HG03064 (cell line): ENCODE measurements at regions not wholly inside any gene's neighbourhood (a gene's known extent, or its start where the extent isn't known, plus 50 kb on each side); places are given as distances from the start of the nearest gene placed in this dataset.
A peak's percentile ranks its signal among the peaks of the same experiment; 100 is the strongest.
"Not testable (repeated sequence)": the region's sequence is repeated elsewhere in the genome, so short reads cannot be mapped to it uniquely, and the experiment has no call there.

ENCODE experiments used
- ATAC-seq: cut with Tn5 transposase; IDR thresholded peaks from one replicate; pipeline ENCODE4 v1.9.1; 2021; ENCODE audit warnings: low read depth; ENCODE audit not compliant: unreplicated experiment

DNA sequence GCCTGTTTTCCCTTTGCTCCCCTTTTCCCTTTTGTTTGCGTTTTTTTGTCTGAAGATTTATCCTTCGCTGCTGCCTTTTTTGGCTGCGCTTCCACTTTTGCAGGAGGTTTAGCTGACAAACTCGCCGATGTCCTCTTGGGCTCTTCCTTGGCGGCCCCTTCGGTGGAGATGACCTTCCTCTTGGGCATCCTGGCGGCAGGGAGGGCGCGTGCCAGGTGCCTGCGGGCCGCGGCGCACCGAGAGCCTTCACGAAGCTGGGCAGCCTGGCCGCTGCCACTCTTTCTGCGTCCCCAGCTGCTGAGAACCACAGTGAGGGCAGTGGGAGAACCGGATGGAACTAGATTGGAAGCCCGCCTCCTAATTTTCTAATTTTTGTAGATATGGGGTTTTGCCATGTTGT lies 197.1 kb upstream of the C2CD4B start:
- ATAC-seq = no peak

DNA sequence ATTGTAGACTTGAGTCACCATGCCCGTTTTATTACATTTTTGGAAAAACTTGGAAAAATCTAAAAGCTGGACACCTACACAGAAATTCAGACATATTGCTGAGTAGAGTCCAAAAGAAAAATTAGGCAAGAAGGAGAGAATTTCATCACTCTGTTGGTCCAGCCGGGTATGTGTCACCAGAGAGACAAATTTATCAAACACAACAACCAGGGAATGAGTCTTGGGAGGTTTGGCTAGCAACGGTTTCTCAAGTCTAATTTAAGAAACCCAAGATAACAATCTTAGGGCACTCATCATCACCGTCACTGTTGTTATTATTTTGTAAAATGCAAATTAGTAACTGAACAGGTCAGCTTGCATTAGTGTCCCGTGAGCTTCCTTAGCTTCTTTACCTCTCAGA lies 197.5 kb upstream of the C2CD4B start:
- ATAC-seq = no peak

GRCh38 chr15:62363913-62364312 lies 198.8 kb upstream of the C2CD4B start:
- no peak for ATAC-seq

- ATAC-seq = no peak
Observed at GRCh38 chr15:62365795-62366442, 200.8 kb upstream of the C2CD4B start.

- no peak for ATAC-seq
Observed at GRCh38 chr15:62369454-62369853, 204.4 kb upstream of the C2CD4B start.

DNA sequence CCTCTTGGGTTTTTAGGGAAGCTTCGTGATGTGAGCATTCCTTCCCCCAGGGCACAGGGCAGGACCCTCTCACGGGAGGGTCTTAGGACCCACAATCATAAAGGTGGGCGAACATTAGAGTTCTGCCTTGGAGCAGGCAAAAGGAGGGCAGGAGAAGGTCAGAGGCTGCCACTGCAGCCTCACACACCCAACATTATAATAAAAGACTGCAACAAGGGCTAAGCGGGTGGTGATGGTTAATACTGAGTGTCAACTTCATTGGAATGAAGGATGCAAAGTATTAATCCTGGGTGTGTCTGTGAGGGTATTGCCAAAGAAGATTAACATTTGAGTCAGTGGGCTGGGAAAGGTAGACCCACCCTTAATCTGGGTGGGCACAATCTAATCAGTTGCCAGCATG lies 206.6 kb upstream of the C2CD4B start:
- ATAC-seq = not testable (repeated sequence)

DNA sequence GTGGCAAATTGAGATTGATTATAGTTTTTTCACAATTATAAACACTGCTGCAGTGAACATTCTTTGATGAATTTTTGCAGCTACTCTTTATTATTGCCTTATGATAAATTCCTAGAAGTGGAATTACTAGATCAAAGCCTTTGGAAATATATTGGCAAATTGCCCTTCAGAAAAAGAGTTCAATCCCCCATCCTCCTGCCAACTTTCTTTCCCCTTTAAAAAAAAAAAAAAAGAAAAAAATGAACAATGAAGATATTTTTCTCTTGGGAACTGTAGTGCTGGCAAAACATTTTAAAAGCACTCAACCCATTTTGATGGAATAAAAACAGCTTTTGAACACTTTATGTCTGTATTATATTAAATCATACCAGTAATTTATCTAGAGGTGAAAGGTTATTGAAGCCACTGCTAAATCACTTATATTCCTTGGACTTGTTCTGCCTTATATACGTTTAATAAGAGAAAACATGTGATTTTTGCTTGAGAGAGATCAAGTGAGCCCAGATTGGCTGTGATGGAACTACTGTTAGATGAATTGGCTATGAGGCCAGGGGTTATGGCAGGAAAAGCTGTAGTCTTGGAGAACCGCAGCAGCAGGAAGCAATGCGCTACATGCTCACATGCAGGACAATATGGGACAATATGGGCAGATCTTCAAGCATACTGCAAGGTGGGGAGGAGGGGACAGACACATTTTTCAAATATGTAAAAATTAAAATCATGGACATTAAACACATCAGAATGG lies 212.8 kb upstream of the C2CD4B start:
- ATAC-seq = no peak

DNA sequence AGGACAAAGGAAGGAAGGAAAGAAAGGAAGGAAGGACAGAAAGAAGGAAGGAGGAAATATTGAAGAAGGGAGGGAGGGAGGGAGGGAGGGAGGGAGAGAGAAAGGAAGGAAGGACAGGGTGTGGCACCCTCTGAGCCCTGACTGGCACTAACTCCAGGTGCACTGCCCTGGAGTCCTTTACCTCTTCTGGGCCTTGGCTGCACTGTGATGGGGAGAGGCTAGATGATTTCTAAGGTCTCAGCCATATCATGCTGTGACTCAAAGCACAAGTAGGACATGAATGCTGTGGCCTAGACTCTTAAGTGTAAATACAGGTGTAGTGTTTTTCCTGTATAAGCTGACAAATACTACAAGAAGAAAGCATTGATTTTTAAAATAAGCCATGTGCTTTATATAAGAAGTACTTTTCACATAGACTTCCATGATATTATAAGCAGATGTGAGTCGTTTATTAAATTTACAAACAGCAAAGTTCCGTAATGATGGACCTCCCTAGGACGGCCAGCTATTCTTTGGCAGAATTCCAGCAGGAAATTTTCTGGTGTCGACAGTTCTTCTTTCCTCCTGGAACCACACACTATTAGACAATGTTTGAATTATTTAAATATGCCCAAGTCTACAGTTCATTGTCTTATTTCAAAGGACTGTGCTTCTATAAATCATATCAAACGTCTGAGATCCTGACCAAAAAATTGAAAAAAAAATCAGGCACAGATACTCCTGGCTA lies 213.8 kb upstream of the C2CD4B start:
- ATAC-seq = no peak

GRCh38 chr15:62380011-62380410 lies 214.9 kb upstream of the C2CD4B start:
- ATAC-seq = no peak

- no peak for ATAC-seq
Observed at GRCh38 chr15:62382046-62382445, 217.0 kb upstream of the C2CD4B start.

DNA sequence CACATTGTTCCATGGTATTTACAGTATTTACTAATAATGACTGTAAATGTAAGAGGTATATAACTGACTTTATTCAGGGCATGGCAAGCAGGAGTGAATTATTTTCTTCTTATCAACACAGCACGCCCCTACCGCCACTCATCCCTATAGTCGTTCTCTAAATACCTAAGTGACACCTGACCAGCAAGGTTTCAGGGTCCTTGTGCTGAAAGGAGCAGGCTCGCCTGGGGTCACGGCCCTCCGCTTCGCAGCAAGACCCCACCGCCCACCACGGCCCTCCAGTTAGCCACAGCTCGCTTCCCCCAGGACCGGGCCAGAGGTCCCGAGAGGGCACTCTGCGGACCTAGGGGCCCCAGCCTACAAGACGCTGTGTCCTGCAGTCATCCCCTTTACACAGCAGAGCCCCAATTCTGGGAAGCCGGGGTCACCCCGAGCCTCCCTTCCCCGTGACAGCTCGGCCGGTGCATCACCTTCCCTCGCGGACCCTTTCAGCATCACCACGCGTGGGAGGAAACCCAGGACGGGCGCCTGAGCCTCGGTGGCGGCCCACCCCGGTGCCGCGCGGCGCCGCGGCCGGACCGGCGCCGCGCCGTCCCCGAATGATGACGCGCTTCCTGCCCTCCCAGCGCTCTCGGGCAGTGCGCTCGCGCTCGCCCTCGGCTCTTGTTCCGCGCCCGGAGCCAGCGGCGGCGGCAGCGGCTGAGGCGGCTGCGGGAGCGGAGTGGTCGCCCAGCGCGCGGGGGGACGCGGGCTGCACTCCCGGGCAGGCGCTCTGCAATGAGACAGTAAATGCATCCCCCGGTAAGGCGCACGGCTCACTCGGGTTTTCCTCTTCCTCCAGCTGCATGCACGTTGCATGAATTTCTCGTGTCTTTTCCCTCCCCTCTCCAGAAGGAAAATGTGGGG lies 225.1 kb upstream of the C2CD4B start, which contains the start of gene TLN2:
Gene TLN2, plus strand, starts transcription at position 666 of the 906 bp plus-strand sequence.
- ATAC-seq = peak; percentile 84

- peak; percentile 29 for ATAC-seq
Observed at GRCh38 chr15:62390791-62391640, 225.9 kb upstream of the C2CD4B start.

DNA sequence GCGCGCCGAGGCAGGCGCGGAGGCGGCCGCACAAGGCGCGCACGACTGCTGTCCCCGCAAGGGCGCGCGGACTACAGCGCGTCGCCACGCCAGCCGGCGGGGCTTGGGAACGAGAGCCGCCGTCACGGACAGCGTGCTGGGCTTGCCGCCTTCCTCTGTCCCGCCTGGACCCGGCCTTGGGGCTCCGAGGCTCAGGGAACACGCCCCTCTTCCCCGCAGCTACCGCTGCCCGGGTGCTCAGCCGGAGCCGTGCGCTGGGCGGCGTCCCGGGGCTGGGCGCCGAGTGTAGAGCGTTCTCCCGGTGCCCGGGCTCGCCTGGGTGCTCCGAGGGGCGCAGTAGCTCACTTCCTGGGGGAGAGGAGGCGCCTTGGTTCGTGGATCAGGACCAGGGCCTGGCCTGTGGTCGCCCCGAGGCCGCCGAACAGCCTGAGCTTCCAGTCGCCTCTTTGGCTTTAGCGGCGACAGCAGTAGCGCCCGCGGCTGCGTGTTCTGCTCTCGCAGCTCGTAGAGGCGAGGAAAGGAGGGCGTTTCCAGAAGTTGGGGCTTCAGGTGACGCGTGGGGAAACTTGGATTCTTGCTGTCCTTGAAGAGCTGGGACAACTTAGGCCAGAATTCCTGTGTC lies 226.7 kb upstream of the C2CD4B start:
- ATAC-seq = no peak

DNA sequence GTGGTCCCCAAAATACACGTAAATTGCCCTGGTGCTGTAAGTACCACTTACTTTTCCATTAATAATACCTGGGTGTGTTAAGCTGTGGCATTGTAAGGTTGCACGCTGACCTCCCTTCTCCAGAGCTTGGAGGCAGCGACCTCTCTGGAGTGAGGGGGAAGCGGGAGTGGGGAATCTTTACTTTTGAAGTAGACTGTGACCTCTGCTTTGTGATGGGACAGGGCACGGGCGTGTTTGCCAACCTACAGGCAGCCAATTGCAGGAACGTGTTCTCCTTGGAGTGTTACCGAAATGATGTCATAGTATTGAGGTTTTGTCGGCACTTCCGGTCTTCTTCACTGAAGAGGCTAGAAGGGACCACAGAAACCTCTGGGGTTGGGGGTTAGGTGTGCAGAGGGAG lies 227.3 kb upstream of the C2CD4B start:
- no peak for ATAC-seq

DNA sequence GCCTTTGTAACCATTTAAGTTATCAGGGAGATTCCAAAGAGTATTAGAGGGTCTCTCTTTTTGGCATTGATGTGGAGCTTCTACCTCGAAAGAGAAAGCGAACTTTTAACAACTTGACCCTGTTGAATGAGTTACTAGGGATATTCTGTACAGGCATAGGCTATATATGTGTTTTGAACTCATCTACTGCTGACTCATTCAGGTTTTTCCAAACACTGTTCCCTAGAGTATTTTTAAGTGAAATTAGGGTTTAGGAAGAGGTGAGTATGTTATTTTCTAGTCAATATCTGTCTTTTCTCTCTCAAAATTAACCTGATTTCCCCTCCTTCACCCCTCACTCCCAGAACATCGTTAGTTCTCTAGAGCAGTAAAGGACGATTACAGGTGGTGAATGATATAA lies 228.1 kb upstream of the C2CD4B start:
- no peak for ATAC-seq

- ATAC-seq = no peak
Observed at GRCh38 chr15:62394079-62394478, 229.0 kb upstream of the C2CD4B start.

DNA sequence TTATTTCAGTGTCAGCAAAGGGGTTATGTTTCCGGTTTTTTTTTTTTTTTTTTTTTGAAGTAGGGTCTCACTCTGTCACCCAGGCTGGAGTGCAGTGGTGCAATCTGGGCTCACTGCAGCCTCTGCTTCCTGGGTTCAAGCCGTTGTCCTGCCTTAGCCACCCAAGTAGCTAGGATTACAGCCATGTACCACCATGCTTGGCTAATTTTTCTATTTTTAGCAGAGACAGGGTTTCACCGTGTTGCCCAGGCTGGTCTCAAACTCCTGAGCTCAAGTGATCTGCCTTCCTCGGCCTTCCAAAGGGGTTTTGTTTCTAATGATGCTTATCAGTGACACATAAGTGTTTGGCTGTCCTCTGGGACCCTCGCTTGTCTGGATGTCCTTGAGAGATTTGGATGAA lies 235.7 kb upstream of the C2CD4B start:
- no peak for ATAC-seq

- no peak for ATAC-seq
Observed at GRCh38 chr15:62402687-62403086, 237.6 kb upstream of the C2CD4B start.

GRCh38 chr15:62403164-62403809 lies 238.2 kb upstream of the C2CD4B start:
- no peak for ATAC-seq
